Activated CD4-positive, CD25-positive, alpha-beta regulatory T cell (primary cell): ENCODE measurements at regions not wholly inside any gene's neighbourhood (a gene's known extent, or its start where the extent isn't known, plus 50 kb on each side); places are given as distances from the start of the nearest gene placed in this dataset.

ENCODE experiments used
- DNase-seq, 4 experiments: peaks; one replicate each; lab custom pipeline; 2025; lab: John Stamatoyannopoulos, UW

DNA sequence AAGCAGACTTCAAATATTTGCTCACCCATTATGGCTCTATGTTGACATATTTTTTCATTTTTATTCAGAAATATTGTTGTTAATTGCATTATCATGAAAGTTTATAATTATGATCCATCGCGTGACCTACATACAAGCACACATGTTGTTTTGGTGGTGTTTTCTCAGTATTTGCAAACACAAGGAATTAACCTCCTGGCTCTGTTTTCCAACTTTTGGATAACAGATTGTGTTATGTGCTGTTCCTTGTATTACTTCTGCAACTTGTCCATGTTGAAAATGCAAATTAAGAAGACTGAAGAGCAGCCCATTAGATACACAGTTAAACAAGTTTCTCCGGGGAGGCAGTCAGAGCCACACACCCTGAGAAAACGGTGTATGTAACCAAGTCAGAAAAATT lies 201.2 kb downstream of the SEC23A start:
- DNase-seq, result no peak

DNA sequence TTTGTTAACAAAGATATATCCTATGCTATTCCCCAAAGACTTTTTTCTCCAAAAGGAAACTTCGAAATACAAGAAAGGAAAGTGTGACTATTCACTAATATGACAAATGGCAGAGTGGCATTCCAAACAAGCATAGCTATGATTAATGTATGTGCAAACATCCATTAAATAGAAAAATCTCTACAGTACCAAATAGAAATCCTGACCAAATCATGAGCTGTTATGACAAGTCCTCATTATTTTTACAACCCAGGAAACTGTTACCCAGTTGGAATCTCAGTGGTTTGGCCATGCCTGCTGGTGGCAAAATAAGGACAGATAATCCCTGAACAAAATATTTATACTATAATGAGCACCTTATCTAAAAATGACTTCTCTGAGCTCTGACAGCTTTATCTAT lies 202.1 kb downstream of the SEC23A start:
- DNase-seq, result no peak

DNA sequence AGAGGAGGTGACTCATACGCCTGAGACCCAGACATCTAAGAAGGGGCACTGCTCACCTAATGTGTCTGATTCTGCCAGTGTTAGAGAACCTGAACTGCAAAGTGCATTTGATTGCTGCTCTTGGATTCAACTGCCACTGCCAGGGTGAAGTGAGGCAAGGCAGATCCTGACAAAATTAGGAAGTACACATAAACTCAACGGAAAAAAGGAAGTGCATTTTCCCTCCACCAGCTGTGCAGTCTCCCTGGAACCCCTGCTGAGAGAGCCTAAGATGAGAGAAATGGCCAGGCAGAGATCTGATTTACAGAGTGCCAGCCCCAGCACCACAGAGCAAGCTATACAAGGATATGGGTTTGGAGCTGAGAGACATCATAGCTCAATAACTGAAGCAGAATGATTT lies 215.3 kb downstream of the SEC23A start:
- DNase-seq, result no peak

DNA sequence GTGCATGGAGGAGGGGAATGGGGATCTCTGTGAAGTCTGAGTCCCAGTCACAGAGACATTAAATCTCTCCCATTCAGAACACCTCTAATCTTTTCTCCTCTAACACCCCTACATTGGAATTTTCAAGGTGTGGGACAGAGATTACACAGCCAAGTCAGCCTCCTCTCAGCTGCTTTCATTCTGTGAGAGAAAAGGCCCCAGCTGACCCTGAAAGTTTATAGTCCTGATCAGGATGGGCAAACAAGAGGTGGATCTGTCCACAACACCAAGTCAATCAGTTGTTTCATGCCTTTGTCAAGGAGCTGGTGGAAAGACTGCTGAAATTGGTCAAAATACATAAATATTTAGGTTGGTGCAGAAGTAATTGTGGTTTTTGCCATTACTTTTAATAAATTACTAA lies 218.9 kb downstream of the SEC23A start:
- no peak for DNase-seq

DNA sequence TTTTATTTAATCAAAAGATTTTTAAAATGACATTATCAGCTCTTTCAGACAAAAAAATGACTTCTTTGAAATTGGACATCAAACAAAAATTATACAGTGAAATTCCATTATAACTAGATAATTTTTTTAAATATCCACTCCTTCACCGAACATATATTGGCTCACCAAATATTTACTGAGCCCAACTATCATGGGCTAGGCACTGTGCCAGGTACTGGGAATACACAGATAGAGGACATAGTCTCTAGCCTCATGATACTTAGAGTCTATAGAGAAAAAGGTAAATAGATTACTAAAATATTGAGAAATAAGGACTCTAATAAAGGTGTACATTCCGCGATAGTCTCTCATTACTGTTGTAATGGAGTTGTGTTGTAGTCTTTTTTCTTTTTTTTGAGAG lies 219.9 kb downstream of the SEC23A start:
- DNase-seq, result no peak

DNA sequence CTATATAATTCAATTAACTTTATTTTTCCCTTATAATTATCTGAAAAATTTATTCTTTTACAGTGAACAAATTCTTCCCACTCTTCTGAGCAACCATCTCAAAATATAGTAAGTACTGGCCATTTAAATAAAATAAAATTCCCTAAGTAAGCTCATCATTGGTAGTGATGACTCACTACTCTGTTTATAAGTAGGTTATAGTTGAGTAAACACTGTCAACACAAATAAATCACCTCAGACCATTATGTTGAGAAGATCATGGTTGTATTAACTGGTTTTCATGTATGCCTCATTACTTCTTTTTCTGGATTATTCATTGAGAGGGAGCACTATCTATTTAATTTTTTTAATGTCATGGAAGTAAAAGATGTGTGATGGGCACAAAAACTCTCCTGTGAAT lies 220.5 kb downstream of the SEC23A start:
- no peak for DNase-seq

DNA sequence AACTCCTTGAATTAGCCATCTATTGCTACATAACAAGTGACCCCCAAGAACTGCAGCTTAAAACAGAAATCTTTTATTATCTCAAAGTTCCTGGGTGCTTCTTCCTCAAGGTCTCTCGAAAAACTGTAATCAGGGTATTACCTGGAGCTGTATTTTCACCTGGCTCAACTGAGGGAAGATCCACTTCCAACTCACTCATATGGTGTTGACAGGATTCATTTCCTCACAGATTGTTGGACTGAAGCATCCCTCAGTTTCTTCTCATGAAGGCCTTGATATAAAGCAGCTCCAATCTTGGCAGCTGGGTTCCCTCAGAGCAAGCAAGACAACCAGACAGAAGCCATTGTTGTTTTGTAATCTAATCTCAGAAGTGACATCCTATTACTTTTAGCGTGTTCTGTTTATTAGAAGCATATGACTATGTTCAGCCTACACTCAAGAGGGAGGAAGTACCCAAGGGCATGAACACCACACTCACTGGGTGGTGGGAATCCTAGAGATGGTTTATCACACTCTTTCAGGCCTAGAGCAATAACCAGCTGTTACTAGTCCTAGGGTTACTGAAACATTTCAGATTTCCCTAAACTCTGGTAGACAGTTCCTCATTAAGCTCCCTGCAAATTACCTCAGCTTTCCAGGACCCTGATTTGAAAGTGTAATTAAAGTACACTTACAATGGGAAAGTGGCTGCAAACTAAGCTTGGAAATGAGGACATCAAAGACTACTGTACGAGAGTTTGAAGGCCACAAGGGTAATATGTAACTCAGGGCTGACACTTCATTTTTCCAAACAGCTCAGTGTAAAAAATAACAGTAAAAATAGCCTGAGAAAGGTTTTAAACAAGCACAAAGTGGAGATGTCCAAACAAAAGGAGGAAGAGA lies 222.2 kb downstream of the SEC23A start:
- no peak for DNase-seq

DNA sequence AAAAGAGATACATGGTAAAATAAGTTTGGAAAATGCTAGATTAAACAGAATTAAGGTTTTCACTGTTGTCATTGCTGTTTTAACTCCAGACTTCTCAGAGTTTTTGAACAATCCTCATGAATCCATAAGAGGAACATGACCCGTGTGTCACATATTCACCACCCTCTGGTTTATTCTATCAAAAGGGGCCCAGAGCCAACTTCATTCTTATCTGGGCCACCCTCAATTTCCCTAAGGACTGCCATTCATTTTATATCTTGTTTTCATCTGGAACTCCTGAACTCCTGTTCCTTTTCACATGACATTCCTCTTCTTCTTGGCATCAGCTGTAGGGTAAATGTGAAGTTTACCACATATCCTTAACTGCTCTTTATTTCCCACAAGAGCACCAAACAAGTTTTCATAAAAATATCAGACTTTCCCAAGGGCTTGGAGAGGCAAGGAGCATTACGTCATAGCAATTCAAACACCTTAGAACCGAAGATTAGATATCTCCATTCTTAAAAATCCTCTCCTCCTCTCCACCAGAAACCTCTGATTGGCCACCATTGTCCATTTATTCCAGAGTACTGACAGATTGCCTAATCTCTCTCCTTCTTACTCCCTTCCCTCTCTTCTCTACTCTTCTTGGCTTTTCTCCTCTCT lies 225.2 kb downstream of the SEC23A start:
- no peak for DNase-seq

DNA sequence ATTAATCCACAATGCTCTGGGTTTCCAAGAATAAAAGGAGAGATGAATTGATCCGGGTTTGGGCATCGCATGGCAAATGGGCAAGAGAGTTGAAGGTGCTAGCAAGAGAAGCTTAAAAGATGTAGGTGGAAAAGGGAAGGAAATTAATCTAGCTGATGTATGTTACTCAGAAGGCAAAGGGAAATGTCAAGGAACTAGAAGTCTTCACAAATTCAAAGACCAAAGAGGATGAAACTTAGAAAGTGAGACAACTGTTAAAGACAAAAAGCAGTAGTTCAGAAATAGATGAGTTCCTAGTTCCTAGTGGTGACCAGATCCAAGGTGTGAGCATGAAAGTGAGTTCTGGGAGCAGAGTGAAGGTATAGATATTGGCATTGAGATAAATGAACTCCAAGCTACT lies 228.3 kb downstream of the SEC23A start:
- DNase-seq, result no peak

DNA sequence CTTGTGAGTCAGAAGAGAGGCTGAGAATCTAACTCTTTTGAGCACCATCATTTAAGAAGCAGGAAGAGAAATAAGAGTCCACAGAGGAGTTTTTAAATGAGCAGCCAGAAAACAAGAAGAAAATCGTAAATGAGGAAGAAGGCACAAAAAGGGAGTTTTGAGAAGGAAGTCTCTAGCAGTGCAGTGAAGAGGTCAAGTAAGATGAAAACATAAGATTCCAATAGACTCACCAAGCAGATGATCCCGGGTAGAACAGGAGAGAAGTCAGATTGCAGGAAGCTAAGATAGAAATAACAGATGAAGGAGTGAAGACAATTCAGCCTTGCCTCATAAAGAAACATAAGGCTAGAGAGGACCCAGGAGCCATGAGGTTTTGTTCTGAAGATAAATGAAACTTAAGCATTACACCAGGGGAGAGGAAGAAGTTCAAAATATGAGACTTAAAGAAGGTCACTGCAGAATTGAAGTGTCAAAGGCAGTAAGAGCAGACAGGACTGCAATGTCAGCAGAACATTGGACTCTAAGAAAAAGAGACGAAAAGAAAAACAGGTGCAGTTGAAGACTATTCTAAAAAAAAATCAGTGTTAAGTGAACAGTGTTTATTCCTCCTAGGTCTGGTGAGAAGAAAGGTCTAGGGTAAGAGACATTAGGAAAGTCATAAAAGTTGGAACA lies 229.0 kb downstream of the SEC23A start:
- DNase-seq, result no peak

DNA sequence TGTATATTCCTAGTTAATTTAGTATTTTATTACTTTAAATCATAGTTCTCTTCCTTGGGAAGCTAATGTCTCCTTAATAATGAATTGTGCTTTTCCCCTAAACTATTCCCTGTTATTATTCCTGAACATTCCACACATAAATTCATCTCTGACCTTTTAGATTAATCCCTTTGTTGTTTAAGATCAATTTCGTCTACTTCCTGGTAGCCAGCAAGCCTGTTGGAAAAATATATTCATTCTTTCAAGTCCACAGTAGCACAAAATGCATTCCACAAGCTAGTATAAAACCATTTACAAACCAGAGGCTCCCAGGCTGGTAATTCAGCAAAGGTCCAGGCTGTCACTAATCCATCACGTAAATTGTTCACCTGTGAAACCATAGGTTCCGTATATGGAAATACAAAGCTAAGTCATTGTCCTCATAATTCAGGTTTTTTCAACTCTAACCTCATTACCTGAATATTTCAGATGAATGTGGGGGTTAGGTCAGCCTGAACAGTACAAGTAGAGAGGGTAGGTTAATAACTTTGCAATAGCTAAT lies 232.7 kb downstream of the SEC23A start:
- no peak for DNase-seq

DNA sequence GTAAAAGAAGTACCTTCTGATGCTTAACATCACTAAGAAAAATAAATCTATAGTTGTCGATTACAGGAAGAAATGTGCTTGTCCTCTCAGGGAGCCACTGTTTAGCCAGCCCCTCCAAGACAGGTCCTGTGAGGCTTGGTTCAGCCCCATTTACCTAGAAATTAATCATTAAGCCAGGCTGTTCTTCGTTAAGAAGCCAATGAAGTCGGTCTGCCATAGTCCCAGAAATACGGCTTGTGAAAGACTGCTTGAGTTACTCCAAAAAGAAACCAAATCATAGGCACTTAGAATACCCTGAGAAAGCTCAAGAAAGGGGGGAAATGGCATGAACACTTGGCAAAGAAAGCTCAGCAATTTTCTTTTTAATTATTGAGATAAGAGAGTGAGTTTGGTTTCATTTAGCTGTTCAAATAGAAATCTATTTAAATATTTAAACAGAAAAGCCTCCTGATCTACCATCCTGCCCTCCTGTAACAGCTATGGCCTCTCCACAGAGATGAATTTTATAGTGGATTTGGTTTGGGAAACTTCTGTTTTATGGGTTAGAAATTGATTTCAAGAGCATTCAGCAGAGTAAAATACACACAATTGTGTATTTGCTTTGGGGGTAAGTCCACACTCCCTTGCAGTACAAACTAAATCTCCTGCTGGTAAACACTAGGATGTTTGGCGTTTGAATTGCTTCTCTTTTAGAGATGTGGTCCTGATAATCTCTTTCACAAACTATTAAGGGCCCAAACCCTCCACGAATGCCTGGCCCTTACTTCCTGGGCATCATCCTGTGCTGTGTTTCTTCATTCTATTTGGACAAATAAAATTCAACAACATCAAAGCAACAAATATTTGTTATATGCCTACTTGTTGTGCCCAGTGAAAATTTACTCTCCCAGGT lies 234.4 kb downstream of the SEC23A start:
- no peak for DNase-seq

DNA sequence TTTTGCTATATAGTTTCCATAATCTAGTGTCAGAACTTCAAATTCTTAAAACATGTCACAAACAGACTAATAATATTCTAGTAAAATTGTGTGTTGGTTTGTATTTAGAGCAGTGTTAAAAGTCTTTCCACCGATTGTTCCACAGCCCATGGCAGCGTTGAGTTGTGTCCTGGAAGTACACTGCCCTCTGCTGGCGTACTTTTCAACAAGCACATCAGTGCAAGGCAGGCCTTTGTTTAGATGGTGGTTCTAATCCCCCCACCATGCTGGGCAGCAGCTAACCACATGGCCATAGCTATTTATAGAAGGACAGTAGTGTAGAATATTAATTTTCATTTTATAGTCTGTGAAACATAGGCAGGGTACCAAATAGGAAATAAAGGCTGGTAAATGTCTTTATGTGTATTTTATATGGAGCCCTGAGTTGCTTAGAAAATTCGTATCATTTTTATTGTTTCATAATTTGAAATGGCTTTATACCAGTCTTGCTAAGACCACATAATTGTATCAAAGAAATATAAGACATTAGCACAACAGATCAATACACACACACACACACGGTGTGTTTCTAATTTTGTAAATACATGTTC lies 235.4 kb downstream of the SEC23A start:
- DNase-seq, result peak in 3 of 4 experiments; percentile 1 to 7 (median 6)

DNA sequence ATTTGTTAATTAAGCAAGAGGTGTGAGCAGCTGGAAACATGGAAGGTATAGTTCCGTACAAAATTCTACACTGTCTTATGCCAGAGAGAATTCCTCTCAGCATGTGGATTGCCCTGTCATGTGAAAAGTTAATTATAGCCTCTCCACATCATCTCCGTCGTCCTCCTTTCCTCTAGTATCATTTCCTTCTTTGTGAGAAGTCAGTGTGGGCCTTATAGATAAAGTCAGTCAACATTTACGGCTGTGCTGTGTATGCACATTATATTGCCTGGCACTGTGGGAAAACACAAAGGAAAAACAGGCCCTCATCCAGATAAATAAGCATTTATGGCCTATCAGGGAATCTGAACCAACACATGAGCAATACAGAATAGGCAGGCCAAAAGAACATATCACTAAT lies 236.6 kb downstream of the SEC23A start:
- no peak for DNase-seq

DNA sequence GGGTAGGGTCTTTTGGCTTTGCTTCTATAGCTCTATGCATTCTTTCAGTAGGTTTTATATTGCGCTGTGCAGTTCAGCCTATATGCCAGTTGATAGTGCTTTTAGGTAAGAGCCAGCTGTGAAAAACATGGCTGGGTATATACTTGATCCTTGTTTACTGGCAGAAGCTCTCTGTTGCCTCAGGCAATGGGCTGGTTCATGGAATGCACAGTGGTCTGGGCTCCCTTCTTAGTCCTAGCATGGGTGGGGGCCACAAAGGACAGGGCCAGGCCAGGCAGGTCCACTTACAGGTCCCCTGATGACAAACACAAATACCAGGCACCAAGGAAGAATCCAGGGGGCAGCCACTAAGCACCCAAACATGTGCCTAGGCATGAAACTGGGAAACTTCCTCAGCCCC lies 240.7 kb downstream of the SEC23A start:
- DNase-seq, result no peak

DNA sequence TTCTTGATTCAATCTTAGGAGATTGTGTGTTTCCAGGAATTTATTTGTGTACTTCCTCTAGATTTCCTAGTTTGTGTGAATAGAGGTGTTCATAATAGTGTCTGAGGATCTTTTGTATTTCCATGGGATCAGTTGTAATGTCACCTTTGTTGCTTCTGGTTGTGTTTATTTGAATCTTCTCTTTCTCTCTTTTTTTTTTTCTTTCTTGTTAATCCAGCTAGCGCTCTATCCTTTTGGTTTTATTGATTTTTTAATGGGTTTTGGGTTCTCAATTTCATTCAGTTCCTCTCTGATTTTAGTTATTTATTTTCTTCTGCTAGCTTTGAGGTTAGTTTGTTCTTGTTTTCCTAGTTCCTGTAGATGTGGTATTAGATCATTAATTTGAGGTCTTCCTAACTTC lies 242.5 kb downstream of the SEC23A start:
- DNase-seq, result no peak

DNA sequence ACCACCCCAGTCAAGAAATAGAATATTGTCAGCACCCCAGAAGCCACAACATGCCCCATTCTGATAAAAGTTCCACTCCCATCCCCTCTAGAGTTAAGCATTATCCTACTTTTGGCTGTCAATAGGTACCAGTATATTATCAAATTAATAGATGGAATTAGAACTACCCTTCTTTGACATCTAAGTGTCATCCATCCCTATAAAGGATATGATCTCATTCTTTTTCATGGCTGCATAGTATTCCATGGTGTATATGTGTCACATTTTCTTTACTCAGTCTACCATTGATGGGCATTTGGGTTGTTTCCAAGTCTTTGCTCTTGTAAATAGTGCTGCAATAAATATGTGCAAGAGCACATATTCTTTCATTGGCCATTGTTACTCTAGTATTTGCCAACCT lies 246.2 kb downstream of the SEC23A start:
- no peak for DNase-seq

DNA sequence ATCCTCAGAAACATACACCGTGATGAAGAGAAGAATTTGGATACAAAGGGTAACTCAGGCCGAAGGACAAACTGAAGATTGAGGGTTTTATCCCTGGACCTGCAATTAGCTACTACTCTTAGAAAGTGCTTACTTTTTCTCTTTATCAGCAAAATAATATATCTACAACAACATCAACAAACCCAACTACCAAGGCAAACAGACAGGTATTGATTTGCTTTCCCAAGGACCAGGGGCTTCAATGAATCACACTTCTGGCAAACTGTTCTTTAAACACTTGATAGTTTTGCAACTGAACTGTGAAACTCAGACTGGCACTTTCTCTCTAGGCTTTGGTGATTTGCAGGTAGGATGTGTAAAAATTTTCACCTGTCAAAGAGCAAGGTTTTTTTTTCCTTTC lies 247.5 kb downstream of the SEC23A start:
- no peak for DNase-seq

DNA sequence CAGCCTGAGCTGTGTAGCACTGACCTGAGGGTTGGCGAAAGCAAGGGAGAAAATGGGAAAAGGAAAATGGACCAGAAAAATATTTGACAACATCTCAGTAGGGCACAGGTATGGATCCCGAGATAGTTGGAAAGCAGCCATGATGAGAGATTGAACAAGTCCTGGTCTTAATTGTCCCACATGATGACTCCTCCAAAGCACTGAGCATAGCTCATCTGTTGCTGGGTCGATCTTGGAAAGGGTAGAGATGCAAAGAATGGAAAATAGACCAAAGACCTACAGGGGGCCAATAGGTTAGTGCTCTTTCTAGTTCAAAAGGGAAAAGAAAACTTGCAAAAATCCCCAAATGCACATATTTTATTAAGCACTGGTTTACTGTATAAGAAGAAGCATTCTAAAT lies 251.9 kb downstream of the SEC23A start:
- DNase-seq, result no peak

DNA sequence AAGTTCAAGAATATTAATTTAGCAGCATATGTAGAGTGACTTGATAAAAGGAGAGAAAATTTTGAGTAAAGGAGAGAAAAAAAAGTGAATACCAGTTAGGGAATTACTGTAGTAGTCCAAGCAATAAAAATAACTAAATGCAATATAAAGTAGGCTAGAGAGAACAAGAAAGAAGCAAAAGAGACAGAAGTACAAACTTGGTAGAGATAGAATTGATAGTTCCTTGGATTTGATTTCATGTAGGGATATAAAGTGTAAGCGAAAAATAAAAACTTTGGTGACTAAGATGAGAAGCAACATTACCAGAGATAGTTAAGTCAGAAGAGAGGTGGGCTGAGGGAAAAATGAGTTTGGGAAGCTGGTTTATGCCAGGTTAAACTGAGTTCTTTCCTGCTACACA lies 252.4 kb downstream of the SEC23A start:
- DNase-seq, result no peak

DNA sequence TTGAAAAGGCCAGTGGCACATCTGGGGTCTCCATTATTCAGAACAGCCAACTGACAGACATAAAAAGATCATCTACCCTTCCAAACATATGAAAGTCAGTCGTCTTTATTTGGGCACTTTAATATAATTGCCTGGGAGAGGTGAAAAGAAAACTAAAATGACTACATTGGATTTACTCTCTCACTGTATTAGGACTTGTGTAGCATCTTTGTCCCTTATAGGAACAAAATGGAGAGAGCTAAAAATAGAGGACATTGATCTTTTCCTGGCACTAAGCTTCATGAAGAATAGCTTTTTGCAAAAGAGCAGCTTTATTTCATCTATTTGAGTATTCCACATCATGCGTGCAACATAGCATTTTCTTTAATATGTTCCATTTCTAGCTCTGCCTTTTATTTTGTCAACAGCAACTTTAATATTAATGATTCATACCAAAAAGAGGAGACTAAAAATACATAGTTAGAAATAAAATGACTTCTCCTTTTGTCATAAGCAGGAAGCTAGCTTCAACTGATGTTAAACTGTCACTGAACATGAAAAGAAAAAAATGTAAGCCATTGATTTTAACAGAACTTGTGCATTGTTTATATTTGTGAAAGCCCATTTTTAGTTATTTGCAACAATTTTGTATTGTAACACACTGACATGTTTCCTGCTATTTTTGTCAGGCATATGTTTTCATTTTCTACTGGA lies 254.6 kb downstream of the SEC23A start:
- no peak for DNase-seq
